HPDE6-E6E7 (cell line): ENCODE measurements at regions not wholly inside any gene's neighbourhood (a gene's known extent, or its start where the extent isn't known, plus 50 kb on each side); places are given as distances from the start of the nearest gene placed in this dataset.
A peak's percentile ranks its signal among the peaks of the same experiment; 100 is the strongest.
"Not testable (repeated sequence)": the region's sequence is repeated elsewhere in the genome, so short reads cannot be mapped to it uniquely, and the experiment has no call there.

Source experiments
- DNase-seq: peaks from one replicate; pipeline ENCODE4 v3.0.0; 2011; ENCODE audit warnings: missing footprints; ENCODE audit errors: extremely low spot score

GRCh38 chr2:150676747-150677383 is 189.4 kb upstream of the RND3 start:
- no peak for DNase-seq

- no peak for DNase-seq
Observed at GRCh38 chr2:150675807-150676206, 188.3 kb upstream of the RND3 start.

GRCh38 chr2:150674283-150674682 is 186.8 kb upstream of the RND3 start:
- no peak for DNase-seq

GRCh38 chr2:150672311-150672710 is 184.8 kb upstream of the RND3 start:
- no peak for DNase-seq

- DNase-seq = no peak
Observed at GRCh38 chr2:150669492-150669891, 182.0 kb upstream of the RND3 start.

- DNase-seq = not testable (repeated sequence)
Observed at GRCh38 chr2:150667039-150667438, 179.6 kb upstream of the RND3 start.

GRCh38 chr2:150663143-150663542 is 175.7 kb upstream of the RND3 start:
- DNase-seq = peak; percentile 27

GRCh38 chr2:150656002-150656401 is 168.5 kb upstream of the RND3 start:
- DNase-seq = no peak

- DNase-seq = no peak
Observed at GRCh38 chr2:150653351-150653750, 165.9 kb upstream of the RND3 start.

- DNase-seq = no peak
Observed at GRCh38 chr2:150647943-150648342, 160.5 kb upstream of the RND3 start.

GRCh38 chr2:150646746-150647145 is 159.3 kb upstream of the RND3 start:
- no peak for DNase-seq

GRCh38 chr2:150644298-150645067 is 157.0 kb upstream of the RND3 start:
- no peak for DNase-seq

GRCh38 chr2:150643114-150643725 is 155.8 kb upstream of the RND3 start:
- DNase-seq = no peak

GRCh38 chr2:150640039-150640438 is 152.6 kb upstream of the RND3 start:
- no peak for DNase-seq

GRCh38 chr2:150639383-150639782 is 151.9 kb upstream of the RND3 start:
- no peak for DNase-seq

- no peak for DNase-seq
Observed at GRCh38 chr2:150631236-150631821, 143.9 kb upstream of the RND3 start.

- DNase-seq = no peak
Observed at GRCh38 chr2:150630587-150631235, 143.2 kb upstream of the RND3 start.

- DNase-seq = no peak
Observed at GRCh38 chr2:150627526-150627925, 140.1 kb upstream of the RND3 start.

- no peak for DNase-seq
Observed at GRCh38 chr2:150626934-150627411, 139.5 kb upstream of the RND3 start.

GRCh38 chr2:150625741-150626140 is 138.3 kb upstream of the RND3 start:
- no peak for DNase-seq

GRCh38 chr2:150625303-150625702 is 137.8 kb upstream of the RND3 start:
- DNase-seq = peak; percentile 21

- DNase-seq = no peak
Observed at GRCh38 chr2:150624001-150624401, 136.5 kb upstream of the RND3 start.
